G401 (cell line): ENCODE measurements at regions not wholly inside any gene's neighbourhood (a gene's known extent, or its start where the extent isn't known, plus 50 kb on each side); places are given as distances from the start of the nearest gene placed in this dataset.

Source experiments
- DNase-seq: peaks from one replicate; pipeline ENCODE4 v3.0.0-alpha.2; 2015; ENCODE audit warnings: low spot score
- in situ Hi-C: cut with HindIII; loops from 2 replicates; pipeline ENCODE4 v1.10.0; 2016; ENCODE audit warnings: low sequenced_read_pairs, mixed read lengths

- no peak for DNase-seq
- in situ Hi-C loops, result no loop called here
Observed at GRCh38 chr19:31100206-31100590, 249.0 kb downstream of the TSHZ3 start.

GRCh38 chr19:31099515-31100205, 249.6 kb downstream of the TSHZ3 start:
- in situ Hi-C loops, result no loop called here
- DNase-seq, result no peak

- no peak for DNase-seq
Observed at GRCh38 chr19:31098836-31099235, 250.4 kb downstream of the TSHZ3 start.

GRCh38 chr19:31096935-31097545, 252.2 kb downstream of the TSHZ3 start:
- DNase-seq, result no peak
- in situ Hi-C loops, result no loop called here

More at GRCh38 chr19:31098836-31099235, 250.4 kb downstream of the TSHZ3 start:
- in situ Hi-C loops, result no loop called here

GRCh38 chr19:31096062-31096830, 253.0 kb downstream of the TSHZ3 start:
- in situ Hi-C loops, result no loop called here
- DNase-seq, result no peak

GRCh38 chr19:31095100-31095804, 254.0 kb downstream of the TSHZ3 start:
- in situ Hi-C loops, result no loop called here
- DNase-seq, result no peak

- no peak for DNase-seq
- in situ Hi-C loops, result no loop called here
Observed at GRCh38 chr19:31092274-31092673, 257.0 kb downstream of the TSHZ3 start.

GRCh38 chr19:31089681-31090080, 259.6 kb downstream of the TSHZ3 start:
- in situ Hi-C loops, result no loop called here
- DNase-seq, result no peak

- in situ Hi-C loops, result no loop called here
- no peak for DNase-seq
Observed at GRCh38 chr19:31085125-31085524, 264.1 kb downstream of the TSHZ3 start.

GRCh38 chr19:31083105-31083504, 266.1 kb downstream of the TSHZ3 start:
- in situ Hi-C loops, result no loop called here
- DNase-seq, result no peak

GRCh38 chr19:31075146-31075655, 274.0 kb downstream of the TSHZ3 start:
- no peak for DNase-seq
- in situ Hi-C loops, result no loop called here

GRCh38 chr19:31074199-31075125, 274.8 kb downstream of the TSHZ3 start:
- in situ Hi-C loops, result no loop called here
- DNase-seq, result no peak

GRCh38 chr19:31073485-31074198, 275.6 kb downstream of the TSHZ3 start:
- in situ Hi-C loops, result no loop called here

GRCh38 chr19:31072451-31072850, 276.8 kb downstream of the TSHZ3 start:
- in situ Hi-C loops, result no loop called here
- DNase-seq, result no peak

More at GRCh38 chr19:31073485-31074198, 275.6 kb downstream of the TSHZ3 start:
- no peak for DNase-seq

- DNase-seq, result no peak
- in situ Hi-C loops, result no loop called here
Observed at GRCh38 chr19:31071136-31071855, 277.9 kb downstream of the TSHZ3 start.

- in situ Hi-C loops, result no loop called here
- no peak for DNase-seq
Observed at GRCh38 chr19:31070146-31071065, 278.8 kb downstream of the TSHZ3 start.
